K562 (cell line): ENCODE measurements at regions not wholly inside any gene's neighbourhood (a gene's known extent, or its start where the extent isn't known, plus 50 kb on each side); places are given as distances from the start of the nearest gene placed in this dataset.
A peak's percentile ranks its signal among the peaks of the same experiment; 100 is the strongest.

Experiments
- ATAC-seq: fragments of 200-7000 bp; cut with Tn5 transposase; 3 replicates; pipeline ENCODE4 v1.9.1; 2020; ENCODE audit warnings: moderate library complexity
- BruUV-seq: library from RNA; stranded (reverse); fragments of 400-500 nt; replicated peaks from 2 replicates; lab custom pipeline; 2021; lab: Mats Ljungman, UMichigan
- CTCF ChIA-PET: fragments of 300-600 bp; formaldehyde crosslinking; extraction: SDS; loops from one replicate; lab custom pipeline; 2021; ENCODE audit warnings: low intra/inter-chr PET ratio; lab: Yijun Ruan, JAX
- POLR2A ChIA-PET: fragments of 300-600, 350-650 bp; sonication (Branson Sonifier 250); formaldehyde crosslinking; extraction: SDS; loops from one replicate; lab custom pipeline; 2021; ENCODE audit warnings: antibody characterized with exemption, inconsistent platforms; lab: Yijun Ruan, JAX
- DNase-seq, 4 experiments: peaks; one replicate each; pipeline versions ENCODE4 v3.0.0 to v3.0.0-alpha.2; 2011 to 2018; ENCODE audit warnings: low spot score in 3 of 4, mixed read lengths in 3 of 4; ENCODE audit errors: extremely low read depth in 1 of 4
- FAIRE-seq: peaks from 2 replicates; lab custom pipeline; 2011; peaks lifted over from hg19 to GRCh38; lab: Jason Lieb, UNC
- H2AFZ ChIP-seq: 2 replicates; pipeline ENCODE4 v1.6.0; 2011; ENCODE audit warnings: low read depth, low read length, control low read depth, inconsistent platforms
- H3K27ac ChIP-seq: fragments of 200-600 bp; 3 replicates; pipeline ENCODE4 v1.8.0; 2011; ENCODE audit warnings: low read depth, mild to moderate bottlenecking, control low read depth, inconsistent platforms, low read length, moderate library complexity, mixed read lengths; ENCODE audit errors: extremely low read depth
- H3K27me3 ChIP-seq, 2 experiments: fragments of 300-600 bp in 1 of 2; 2 replicates in 1 of 2; 3 replicates in 1 of 2; pipeline versions ENCODE4 v1.6.0 to v1.8.0; 2011; ENCODE audit warnings: inconsistent platforms in 2 of 2, low read length in 2 of 2, mild to moderate bottlenecking in 1 of 2, mixed read lengths in 1 of 2, moderate library complexity in 1 of 2; ENCODE audit not compliant: control insufficient read depth in 2 of 2, insufficient read depth in 2 of 2
- H3K36me3 ChIP-seq: fragments of 300-600 bp; 3 replicates; pipeline ENCODE4 v1.8.0; 2011; ENCODE audit warnings: mild to moderate bottlenecking, low read length, inconsistent platforms; ENCODE audit not compliant: control insufficient read depth, insufficient read depth
- H3K4me1 ChIP-seq, 2 experiments: fragments of 200-600 bp in 1 of 2; replicated peaks in 1 of 2; 2 replicates in 1 of 2; 3 replicates in 1 of 2; pipeline versions ENCODE4 v1.5.1 to v1.8.0; 2011; ENCODE audit warnings: inconsistent platforms in 2 of 2, low read length in 2 of 2, mild to moderate bottlenecking in 1 of 2, mixed read lengths in 1 of 2, moderate library complexity in 1 of 2; ENCODE audit not compliant: control insufficient read depth in 2 of 2, insufficient read depth in 2 of 2
- H3K4me2 ChIP-seq: 2 replicates; pipeline ENCODE4 v1.6.1; 2011; ENCODE audit warnings: low read length, control low read depth, inconsistent platforms, mixed read lengths; ENCODE audit not compliant: insufficient read depth
- H3K4me3 ChIP-seq: fragments of 200-600 bp; sonication (generic), shearing (Covaris generic); 2 replicates; pipeline ENCODE4 v1.5.1; 2016; ENCODE audit warnings: control low read depth, inconsistent platforms
- H3K79me2 ChIP-seq: fragments of 200-600 bp; 3 replicates; pipeline ENCODE4 v1.8.0; 2011; ENCODE audit warnings: low read length, inconsistent platforms; ENCODE audit not compliant: control insufficient read depth, insufficient read depth
- H3K9ac ChIP-seq, 2 experiments: 2 replicates each; pipeline versions ENCODE4 v1.6.0 to v1.6.1; 2011; ENCODE audit warnings: low read depth in 2 of 2, low read length in 2 of 2, control low read depth in 1 of 2, inconsistent platforms in 1 of 2, mild to moderate bottlenecking in 1 of 2, mixed read lengths in 1 of 2; ENCODE audit not compliant: insufficient read depth in 1 of 2
- H3K9me1 ChIP-seq: one replicate; pipeline ENCODE4 v1.6.0; 2011; ENCODE audit warnings: inconsistent platforms, mild to moderate bottlenecking, low read length, moderate library complexity; ENCODE audit not compliant: control insufficient read depth, insufficient read depth
- H3K9me3 ChIP-seq: replicated peaks from 2 replicates; pipeline ENCODE4 v1.5.1; 2011; ENCODE audit warnings: low read depth, low read length, inconsistent platforms; ENCODE audit not compliant: control insufficient read depth, insufficient read depth
- H4K20me1 ChIP-seq: replicated peaks from 2 replicates; pipeline ENCODE4 v1.6.1; 2011; ENCODE audit warnings: low read length, inconsistent platforms, mixed read lengths; ENCODE audit not compliant: control insufficient read depth, insufficient read depth
- CTCF ChIP-seq, 3 experiments: IDR thresholded peaks in 2 of 3; conservative IDR thresholded peaks in 1 of 3; 2 replicates each; pipeline ENCODE4 v1.5.1; 2011 to 2012; ENCODE audit warnings: low read length in 3 of 3, mild to moderate bottlenecking in 3 of 3, control low read depth in 2 of 3, improper control_type of control experiment in 1 of 3, inconsistent platforms in 1 of 3, low read depth in 1 of 3, mixed read lengths in 1 of 3, moderate library complexity in 1 of 3; ENCODE audit not compliant: insufficient read depth in 2 of 3
- PCBP2 ChIP-seq: fragments of 200-400 bp; formaldehyde crosslinking; IDR thresholded peaks from 2 replicates; pipeline ENCODE4 v1.6.1; 2018; ENCODE audit warnings: low read length, low read depth, mild to moderate bottlenecking, moderate library complexity; ENCODE audit not compliant: poor library complexity, severe bottlenecking
- RFX1 ChIP-seq: fragments of 450-650 bp; IDR thresholded peaks from 2 replicates; pipeline ENCODE4 v1.6.1; 2016; ENCODE audit warnings: mild to moderate bottlenecking, moderate library complexity
- STAT5B ChIP-seq: fragments of 250-450 bp; sonication (Bioruptor Pico); IDR thresholded peaks from 2 replicates; pipeline ENCODE4 v1.8.0; 2021; ENCODE audit warnings: mild to moderate bottlenecking, inconsistent platforms
- WGBS: fragments of 100-300 bp; shearing (Covaris generic); methylation state at CpG from one replicate; pipeline ENCODE4 v1.1.6; 2016; ENCODE audit warnings: low coverage, mixed read lengths; ENCODE audit not compliant: insufficient coverage; ENCODE audit errors: missing lambda C conversion rate; 5-methylcytosine and 5-hydroxymethylcytosine counted together
- in situ Hi-C: fragments of 300-500 bp; cut with MboI; formaldehyde crosslinking; loops from 4 replicates; pipeline ENCODE4 v1.15.0; 2018; ENCODE audit warnings: inconsistent platforms, mixed read lengths
- intact Hi-C: fragments of 100-400 bp; cut with micrococcal nuclease; formaldehyde crosslinking; loops from 2 replicates; pipeline ENCODE4 v1.14.2; 2022

DNA sequence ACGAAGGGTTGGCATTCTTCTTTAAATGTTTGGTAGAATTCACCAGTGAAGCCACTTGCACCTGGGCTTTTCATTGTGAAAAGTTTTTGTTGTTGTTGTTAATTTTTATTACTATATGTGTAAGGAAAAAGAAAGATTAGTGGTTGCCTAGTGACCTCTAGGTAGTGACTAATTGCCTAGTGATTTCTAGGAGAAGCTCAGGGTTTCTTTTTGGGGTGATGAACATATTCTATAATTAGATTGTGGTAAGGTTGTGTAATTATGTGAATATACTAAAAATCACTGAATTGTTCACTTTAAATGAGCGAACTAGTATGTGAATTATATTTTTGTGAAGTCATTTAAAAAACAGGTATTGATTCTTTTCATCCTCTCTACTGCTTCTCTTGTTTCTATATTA is 123.8 kb upstream of the TMEM170B start:
- intact Hi-C loops, result no loop called here
- BruUV-seq, result no TSS peak

DNA sequence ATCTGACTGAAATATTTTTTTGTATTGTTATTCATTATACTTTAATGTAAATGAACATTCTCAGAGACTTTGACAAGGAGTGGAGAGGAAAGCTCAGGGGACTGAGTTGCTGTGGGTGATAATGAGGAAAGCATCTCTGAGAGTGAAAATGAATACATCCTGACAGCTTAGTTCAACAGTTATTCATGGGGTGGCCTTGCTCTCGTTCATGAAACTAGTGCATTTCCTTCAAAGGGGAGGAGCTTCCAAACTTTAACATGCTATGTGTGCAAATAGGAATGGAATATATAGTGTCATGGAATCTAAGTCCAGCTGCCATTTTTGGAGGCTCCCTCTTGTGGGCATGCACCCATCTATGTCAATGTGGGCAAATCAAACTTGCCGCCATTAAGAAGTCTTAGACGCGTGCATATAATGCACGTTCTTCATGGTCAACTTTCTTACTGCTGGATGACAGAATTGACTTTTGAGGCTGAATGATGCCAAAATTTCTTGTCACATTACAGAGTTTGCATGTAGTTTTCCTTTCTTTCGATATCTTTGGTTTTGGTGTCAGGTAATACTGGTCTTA is 124.3 kb upstream of the TMEM170B start:
- FAIRE-seq (no peak), ATAC-seq (no peak), DNase-seq (no peak)
- Histone ChIP-seq H4K20me1 (no peaks in the 10 kb centered on the region), H3K4me3 (no peak overlapping the region), H3K9ac (no peak overlapping the region), H3K9me3 (no peaks in the 10 kb centered on the region), H3K4me2 (no peak overlapping the region), H3K4me1 (peaks cover 0 to 7% of the 10 kb centered on the region in 2 experiments; a peak in 1 of 5 replicates), H3K79me2 (no peaks in the 10 kb centered on the region), H3K27me3 (no peaks in the 10 kb centered on the region), H3K9me1 (no peaks in the 10 kb centered on the region), H2AFZ (no peak overlapping the region), H3K27ac (no peak overlapping the region), H3K36me3 (no peaks in the 10 kb centered on the region)
- TF ChIP-seq CTCF (IDR thresholded peaks at IDR 0.05 in 2 of 3, conservative IDR thresholded peaks at IDR 0.05 in 1 of 3; ENCODE audit: insufficient read depth in 2 of 3, low read depth in 1 of 3, low read length in 3 of 3), result peak in 1 of 3 experiments; percentile 18; a peak in 1 of 6 replicates
- no peak for TF ChIP-seq PCBP2
- ChIA-PET CTCF (no interaction called here), POLR2A (interaction anchor here (0.6 to 1.1 kb wide), 2 partner anchors 16 to 730 kb away, joined by 3 read pairs; no protein-coding TSS in a partner anchor)
- intact Hi-C loops (no loop called here), in situ Hi-C loops (no loop called here)
- no TSS peak for BruUV-seq
- WGBS, result 23% methylated on average over 6 of the region's 6 CpGs

More for the DNA sequence above, 123.8 kb upstream of the TMEM170B start:
- ChIA-PET POLR2A (no interaction called here), CTCF (no interaction called here)
- Histone ChIP-seq H2AFZ (no peak overlapping the region), H3K9me1 (no peaks in the 10 kb centered on the region), H3K4me2 (no peak overlapping the region), H3K27me3 (no peaks in the 10 kb centered on the region), H3K4me3 (no peak overlapping the region), H4K20me1 (no peaks in the 10 kb centered on the region), H3K79me2 (no peaks in the 10 kb centered on the region), H3K4me1 (peaks cover 0 to 7% of the 10 kb centered on the region in 2 experiments; a peak in 1 of 5 replicates), H3K36me3 (no peaks in the 10 kb centered on the region), H3K9ac (no peak overlapping the region), H3K9me3 (no peaks in the 10 kb centered on the region), H3K27ac (no peak overlapping the region)
- ATAC-seq (no peak), DNase-seq (no peak), FAIRE-seq (no peak)
- in situ Hi-C loops, result no loop called here
- 8% methylated on average over 2 of the region's 2 CpGs for WGBS
- TF ChIP-seq STAT5B (CRISPR knock-in tag) (no peak), RFX1 (peak; percentile 16; the same call in 1 of the 2 replicates)
